Psoas muscle (tissue), 7 donors: ENCODE measurements at regions not wholly inside any gene's neighbourhood (a gene's known extent, or its start where the extent isn't known, plus 50 kb on each side); places are given as distances from the start of the nearest gene placed in this dataset.

Experiments
- ATAC-seq, 4 donors: fragments of 200-7000 bp; cut with Tn5 transposase; one replicate each; pipeline ENCODE4 v1.9.1; 2020; ENCODE audit warnings: moderate library complexity in 3 of 4, mild to moderate bottlenecking in 2 of 4
- DNase-seq, 2 donors: peaks; one replicate each; pipeline ENCODE4 v3.0.0-alpha.2; 2020
- H3K27ac ChIP-seq: fragments of 200-600 bp; one replicate; pipeline ENCODE4 v1.8.0; 2022
- H3K27me3 ChIP-seq, 3 donors: fragments of 200-600 bp in 1 of 3; one replicate each; pipeline versions ENCODE4 v1.6.1 to v1.8.0; 2013 to 2022; ENCODE audit warnings: low read length in 2 of 3, mild to moderate bottlenecking in 2 of 3, moderate library complexity in 1 of 3; ENCODE audit not compliant: insufficient read depth in 3 of 3
- H3K36me3 ChIP-seq, 2 donors: fragments of 200-600 bp in 1 of 2; one replicate each; pipeline versions ENCODE4 v1.6.1 to v1.8.0; 2013 to 2022; ENCODE audit warnings: low read depth in 1 of 2, mild to moderate bottlenecking in 1 of 2, moderate library complexity in 1 of 2; ENCODE audit not compliant: insufficient read depth in 1 of 2
- H3K4me1 ChIP-seq: fragments of 200-600 bp; one replicate; pipeline ENCODE4 v1.8.0; 2022
- H3K4me3 ChIP-seq: fragments of 200-600 bp; one replicate; pipeline ENCODE4 v1.8.0; 2022; ENCODE audit warnings: mild to moderate bottlenecking
- H3K9me3 ChIP-seq: fragments of 200-600 bp; one replicate; pipeline ENCODE4 v1.8.0; 2022
- CTCF ChIP-seq: fragments of 200-600 bp; IDR thresholded peaks from one replicate; pipeline ENCODE4 v1.8.0; 2022; ENCODE audit warnings: antibody characterized with exemption
- WGBS, 3 donors: extraction: QIAGEN DNeasy Blood & Tissue Kit; methylation state at CpG; one replicate each; pipeline versions ENCODE4 v1.1.6 to v1.1.7; 2013; 5-methylcytosine and 5-hydroxymethylcytosine counted together
- intact Hi-C, 2 donors: fragments of 100-400 bp; cut with DNase I; formaldehyde crosslinking; loops; one replicate each; pipeline versions ENCODE4 v1.11.0 to v1.14.2; 2022
- donor health status: healthy with polysubstance abuse.
- donor health status: DM: no; HTN: no; CAD: no; lungs with moderate emphysema.
- donor health status: Bipolar disorder and iron deficiency.
- donor health status: healthy.
- donor health status: DM: yes; HTN: yes; CAD: no.
- donor health status: DM: no; HTN: no; CAD: no.
- donor health status: DM: yes; HTN: yes; CAD: no.

- no peak for DNase-seq
- intact Hi-C loops, result no loop called here
- Histone ChIP-seq H3K9me3 (no peaks in the 10 kb centered on the region), H3K27me3 (no peaks in the 10 kb centered on the region), H3K4me3 (no peak overlapping the region), H3K4me1 (no peaks in the 10 kb centered on the region), H3K27ac (no peak overlapping the region), H3K36me3 (no peaks in the 10 kb centered on the region)
- no peak for TF ChIP-seq CTCF
- no peak for ATAC-seq
- 59 to 70% (median 62%) methylated on average over 4 of the region's 4 CpGs for WGBS, 3 donors
Measured at GRCh38 chr10:44512431-44513022, 127.6 kb upstream of the CXCL12 start.

GRCh38 chr10:44513591-44513990, 128.7 kb upstream of the CXCL12 start:
- Histone ChIP-seq H3K4me3 (no peak overlapping the region), H3K4me1 (no peaks in the 10 kb centered on the region), H3K27ac (no peak overlapping the region), H3K27me3 (no peaks in the 10 kb centered on the region), H3K36me3 (no peaks in the 10 kb centered on the region), H3K9me3 (no peaks in the 10 kb centered on the region)
- ATAC-seq (peak; percentile 43 to 65 (median 61)), DNase-seq (peak; percentile 30 to 68)
- intact Hi-C loops, result no loop called here
- TF ChIP-seq CTCF, result no peak
- WGBS, 3 donors, result 17 to 39% (median 26%) methylated on average over 5 of the region's 5 CpGs

- DNase-seq, result no peak
- H3K4me1 ChIP-seq, result no peaks in the 10 kb centered on the region
- no peaks in the 10 kb centered on the region for H3K9me3 ChIP-seq
- 83 to 88% (median 85%) methylated on average over 6 of the region's 6 CpGs for WGBS, 3 donors
- intact Hi-C loops, result no loop called here
- ATAC-seq, result no peak
- no peak for TF ChIP-seq CTCF
- H3K4me3 ChIP-seq, result no peak overlapping the region
- no peak overlapping the region for H3K27ac ChIP-seq
- no peaks in the 10 kb centered on the region for H3K36me3 ChIP-seq
- no peaks in the 10 kb centered on the region for H3K27me3 ChIP-seq
Measured at GRCh38 chr10:44516891-44517290, 132.0 kb upstream of the CXCL12 start.

- Histone ChIP-seq H3K4me3 (no peak overlapping the region), H3K9me3 (no peaks in the 10 kb centered on the region), H3K27ac (no peak overlapping the region), H3K36me3 (no peaks in the 10 kb centered on the region), H3K27me3 (no peaks in the 10 kb centered on the region), H3K4me1 (no peaks in the 10 kb centered on the region)
- intact Hi-C loops, result no loop called here
- WGBS, 3 donors, result 75 to 83% (median 82%) methylated on average over 7 of the region's 7 CpGs
- no peak for DNase-seq
- TF ChIP-seq CTCF, result no peak
- no peak for ATAC-seq
Measured at GRCh38 chr10:44517635-44518034, 132.7 kb upstream of the CXCL12 start.

GRCh38 chr10:44519361-44519760, 134.5 kb upstream of the CXCL12 start:
- no peak for TF ChIP-seq CTCF
- H3K36me3 ChIP-seq, result no peaks in the 10 kb centered on the region
- H3K27ac ChIP-seq, result no peak overlapping the region
- WGBS, 3 donors, result 50 to 63% (median 62%) methylated on average over 2 of the region's 2 CpGs
- H3K27me3 ChIP-seq, result no peaks in the 10 kb centered on the region
- peaks cover 3% of the 10 kb centered on the region for H3K9me3 ChIP-seq
- intact Hi-C loops, result no loop called here
- ATAC-seq, result no peak
- no peak overlapping the region for H3K4me3 ChIP-seq
- DNase-seq, result no peak
- no peaks in the 10 kb centered on the region for H3K4me1 ChIP-seq
